IMR-90 (cell line): ENCODE measurements at regions not wholly inside any gene's neighbourhood (a gene's known extent, or its start where the extent isn't known, plus 50 kb on each side); places are given as distances from the start of the nearest gene placed in this dataset.

ENCODE experiments used
- ATAC-seq: fragments of 200-7000 bp; cut with Tn5 transposase; 2 replicates; pipeline ENCODE4 v1.9.1; 2020; ENCODE audit warnings: low read depth, mild to moderate bottlenecking, moderate library complexity
- BruUV-seq: library from RNA; stranded (reverse); fragments of 400-500 nt; replicated peaks from 2 replicates; lab custom pipeline; 2021; lab: Mats Ljungman, UMichigan
- CTCF ChIA-PET: fragments of 300-600 bp; formaldehyde crosslinking; extraction: SDS; loops from one replicate; lab custom pipeline; 2021; ENCODE audit warnings: antibody characterized with exemption; lab: Yijun Ruan, JAX
- POLR2A ChIA-PET: fragments of 300-600 bp; sonication (Branson Sonifier 250); formaldehyde crosslinking; loops from one replicate; lab custom pipeline; 2022; ENCODE audit warnings: antibody characterized with exemption; ENCODE audit not compliant: unreplicated experiment; lab: Charles Lee
- DNase-seq: peaks from one replicate; pipeline ENCODE4 v3.0.0; 2013
- H2AFZ ChIP-seq: replicated peaks from 2 replicates; pipeline ENCODE3; 2013; ENCODE audit warnings: low read length, mild to moderate bottlenecking; ENCODE audit not compliant: poor library complexity
- H2AK5ac ChIP-seq: 2 replicates; pipeline ENCODE4 v1.6.1; 2013; ENCODE audit warnings: low read depth, low read length, inconsistent platforms
- H2AK9ac ChIP-seq: replicated peaks from 2 replicates; pipeline ENCODE3; 2013; ENCODE audit warnings: mild to moderate bottlenecking, low read depth, low read length, moderate library complexity; ENCODE audit not compliant: poor library complexity
- H2BK120ac ChIP-seq: 2 replicates; pipeline ENCODE4 v1.6.1; 2013; ENCODE audit warnings: low read depth, low read length, inconsistent platforms
- H2BK15ac ChIP-seq: 3 replicates; pipeline ENCODE4 v1.6.1; 2013; ENCODE audit warnings: low read depth, low read length, inconsistent platforms
- H2BK20ac ChIP-seq: 2 replicates; pipeline ENCODE4 v1.6.1; 2013; ENCODE audit warnings: low read depth, mild to moderate bottlenecking, inconsistent platforms, low read length, moderate library complexity
- H2BK5ac ChIP-seq: 2 replicates; pipeline ENCODE4 v1.6.1; 2013; ENCODE audit warnings: mild to moderate bottlenecking, low read depth, low read length, inconsistent platforms; ENCODE audit not compliant: poor library complexity, severe bottlenecking
- H3K14ac ChIP-seq: replicated peaks from 2 replicates; pipeline ENCODE4 v1.6.1; 2013; ENCODE audit warnings: low read depth, low read length, inconsistent platforms
- H3K18ac ChIP-seq: 2 replicates; pipeline ENCODE4 v1.6.1; 2013; ENCODE audit warnings: low read depth, low read length, control low read depth
- H3K23ac ChIP-seq: 2 replicates; pipeline ENCODE4 v1.6.1; 2013; ENCODE audit warnings: low read depth, low read length, inconsistent platforms
- H3K27ac ChIP-seq: 2 replicates; pipeline ENCODE4 v1.5.1; 2013; ENCODE audit warnings: mild to moderate bottlenecking, control low read depth, low read length; ENCODE audit not compliant: insufficient read depth
- H3K27me3 ChIP-seq: 2 replicates; pipeline ENCODE4 v1.6.1; 2013; ENCODE audit warnings: low read length; ENCODE audit not compliant: control insufficient read depth, insufficient read depth
- H3K36me3 ChIP-seq: 2 replicates; pipeline ENCODE4 v1.6.1; 2013; ENCODE audit warnings: low read length, mixed read lengths; ENCODE audit not compliant: control insufficient read depth, insufficient read depth
- H3K4ac ChIP-seq: 2 replicates; pipeline ENCODE4 v1.6.1; 2013; ENCODE audit warnings: low read depth, low read length, inconsistent platforms
- H3K4me1 ChIP-seq: 2 replicates; pipeline ENCODE4 v1.6.1; 2013; ENCODE audit warnings: low read length, mixed read lengths; ENCODE audit not compliant: control insufficient read depth, insufficient read depth
- H3K4me2 ChIP-seq: 2 replicates; pipeline ENCODE4 v1.6.1; 2013; ENCODE audit warnings: low read depth, mild to moderate bottlenecking, control low read depth, low read length, moderate library complexity
- H3K4me3 ChIP-seq: 2 replicates; pipeline ENCODE4 v1.5.1; 2013; ENCODE audit warnings: low read depth, mild to moderate bottlenecking, control low read depth, low read length, moderate library complexity; ENCODE audit not compliant: insufficient read depth
- H3K56ac ChIP-seq: 2 replicates; pipeline ENCODE4 v1.6.1; 2013; ENCODE audit warnings: low read length, inconsistent platforms; ENCODE audit not compliant: insufficient read depth; ENCODE audit errors: extremely low read depth
- H3K79me1 ChIP-seq, 2 experiments: 2 replicates each; pipeline ENCODE4 v1.6.1; 2013; ENCODE audit warnings: low read length in 2 of 2, inconsistent platforms in 1 of 2, low read depth in 1 of 2
- H3K9ac ChIP-seq: 2 replicates; pipeline ENCODE4 v1.6.1; 2013; ENCODE audit warnings: low read depth, low read length, control low read depth
- H3K9me1 ChIP-seq: 2 replicates; pipeline ENCODE4 v1.6.1; 2013; ENCODE audit warnings: low read length, inconsistent platforms; ENCODE audit not compliant: insufficient read depth
- H3K9me3 ChIP-seq: 2 replicates; pipeline ENCODE4 v1.6.1; 2013; ENCODE audit warnings: low read length; ENCODE audit not compliant: control insufficient read depth, insufficient read depth
- H4K20me1 ChIP-seq: 2 replicates; pipeline ENCODE4 v1.6.1; 2013; ENCODE audit warnings: low read length, inconsistent platforms; ENCODE audit not compliant: insufficient read depth
- H4K5ac ChIP-seq: 2 replicates; pipeline ENCODE4 v1.6.1; 2013; ENCODE audit warnings: mild to moderate bottlenecking, low read depth, low read length, control low read depth
- H4K8ac ChIP-seq, 2 experiments: 2 replicates each; pipeline ENCODE4 v1.6.1; 2013; ENCODE audit warnings: low read depth in 2 of 2, low read length in 2 of 2, control low read depth in 1 of 2, inconsistent platforms in 1 of 2
- H4K91ac ChIP-seq: 2 replicates; pipeline ENCODE4 v1.6.1; 2013; ENCODE audit warnings: low read depth, low read length, inconsistent platforms; ENCODE audit not compliant: insufficient read depth
- BHLHE40 ChIP-seq: fragments of 150-350 bp; IDR thresholded peaks from 2 replicates; pipeline ENCODE4 v1.6.1; 2016; ENCODE audit warnings: mild to moderate bottlenecking, low read depth, low read length
- CEBPB ChIP-seq: IDR thresholded peaks from 2 replicates; pipeline ENCODE4 v1.6.1; 2012; ENCODE audit warnings: low read depth, low read length, improper control_type of control experiment
- ELK1 ChIP-seq: fragments of 150-350 bp; IDR thresholded peaks from 2 replicates; pipeline ENCODE4 v1.6.1; 2016; ENCODE audit warnings: low read depth, mild to moderate bottlenecking, low read length, moderate library complexity, borderline replicate concordance
- FOS ChIP-seq: fragments of 150-350 bp; IDR thresholded peaks from 2 replicates; pipeline ENCODE4 v1.6.1; 2016; ENCODE audit warnings: low read depth, low read length
- MAFK ChIP-seq: IDR thresholded peaks from 2 replicates; pipeline ENCODE4 v1.6.1; 2012; ENCODE audit warnings: low read depth, low read length, improper control_type of control experiment
- MXI1 ChIP-seq: IDR thresholded peaks from 2 replicates; pipeline ENCODE4 v1.6.1; 2012; ENCODE audit warnings: low read depth, mild to moderate bottlenecking, low read length, moderate library complexity, borderline replicate concordance
- NFE2L2 ChIP-seq: fragments of 150-350 bp; IDR thresholded peaks from 2 replicates; pipeline ENCODE4 v1.6.1; 2016; ENCODE audit warnings: low read depth, mild to moderate bottlenecking, low read length
- POLR2A ChIP-seq: IDR thresholded peaks from 2 replicates; pipeline ENCODE4 v1.6.1; 2012; ENCODE audit warnings: mild to moderate bottlenecking, low read depth, low read length
- RAD21 ChIP-seq: IDR thresholded peaks from 2 replicates; pipeline ENCODE4 v1.6.1; 2012; ENCODE audit warnings: low read length, improper control_type of control experiment
- RFX5 ChIP-seq: IDR thresholded peaks from 2 replicates; pipeline ENCODE4 v1.8.0; 2012; ENCODE audit warnings: low read depth, mild to moderate bottlenecking, low read length, moderate library complexity
- SMC3 ChIP-seq: fragments of 150-350 bp; IDR thresholded peaks from 2 replicates; pipeline ENCODE4 v1.6.1; 2016; ENCODE audit warnings: low read depth, mild to moderate bottlenecking, antibody characterized with exemption, low read length, moderate library complexity
- WGBS, 2 experiments: methylation state at CpG; one replicate each; pipeline versions ENCODE4 v1.1.5 to v1.1.7; 2013; ENCODE audit warnings: missing lambda C conversion rate in 2 of 2; ENCODE audit not compliant: insufficient read length in 1 of 2; ENCODE audit errors: extremely low coverage in 2 of 2; 5-methylcytosine and 5-hydroxymethylcytosine counted together
- dilution Hi-C: fragments of 300-500 bp; cut with HindIII; formaldehyde crosslinking; loops from one replicate; pipeline ENCODE4 v1.14.3; 2018; ENCODE audit warnings: low sequenced_read_pairs; ENCODE audit not compliant: unreplicated experiment
- in situ Hi-C: fragments of 300-500 bp; cut with MboI; formaldehyde crosslinking; loops from 3 replicates; pipeline ENCODE4 v1.14.3; 2019; ENCODE audit warnings: low sequenced_read_pairs, inconsistent platforms, mixed read lengths
- intact Hi-C: fragments of 100-400 bp; cut with micrococcal nuclease; formaldehyde crosslinking; loops from 2 replicates; pipeline ENCODE4 v1.10.0; 2022

GRCh38 chr4:160142579-160142978, 1039.7 kb downstream of the RAPGEF2 start:
- no peak overlapping the region for H2AFZ ChIP-seq
- in situ Hi-C loops (no loop called here), dilution Hi-C loops (no loop called here), intact Hi-C loops (no loop called here)
- BruUV-seq: no TSS peak
- H3K36me3 ChIP-seq: no peaks in the 10 kb centered on the region
- no peak overlapping the region for H2AK9ac ChIP-seq
- H3K27ac ChIP-seq: no peak overlapping the region
- ChIA-PET POLR2A (no interaction called here), CTCF (no interaction called here)
- no peak overlapping the region for H2BK15ac ChIP-seq
- H3K18ac ChIP-seq: no peak overlapping the region
- peaks cover 3% of the 10 kb centered on the region; the same call in 1 of the 2 replicates for H3K9me3 ChIP-seq
- no peaks in the 10 kb centered on the region for H4K20me1 ChIP-seq
- H4K5ac ChIP-seq: no peak overlapping the region
- H3K27me3 ChIP-seq: no peaks in the 10 kb centered on the region
- H2AK5ac ChIP-seq: no peak overlapping the region
- H3K4ac ChIP-seq: no peak overlapping the region
- no peak overlapping the region for H3K14ac ChIP-seq
- H3K56ac ChIP-seq: no peak overlapping the region
- H3K9me1 ChIP-seq: no peaks in the 10 kb centered on the region
- DNase-seq (no peak), ATAC-seq (no peak)
- no peak for TF ChIP-seq RFX5
- no peak for TF ChIP-seq POLR2A
- TF ChIP-seq CEBPB: no peak
- no peak for TF ChIP-seq MAFK
- no peak for TF ChIP-seq RAD21
- TF ChIP-seq NFE2L2: no peak
- no peak for TF ChIP-seq BHLHE40
- no peak for TF ChIP-seq FOS
- no peak for TF ChIP-seq MXI1
- no peak for TF ChIP-seq SMC3
- TF ChIP-seq ELK1: no peak
- no peak overlapping the region for H2BK120ac ChIP-seq
- WGBS, 2 experiments: no CpG with 5 or more reads among the region's 2 CpGs
- H4K91ac ChIP-seq: no peak overlapping the region
- no peaks in the 10 kb centered on the region for H3K4me1 ChIP-seq
- no peak overlapping the region for H3K4me3 ChIP-seq
- H2BK5ac ChIP-seq: no peak overlapping the region
- H3K4me2 ChIP-seq: no peak overlapping the region
- no peaks in the 10 kb centered on the region for H3K79me1 ChIP-seq
- no peak overlapping the region for H4K8ac ChIP-seq
- H2BK20ac ChIP-seq: no peak overlapping the region
- no peak overlapping the region for H3K23ac ChIP-seq
- H3K9ac ChIP-seq: no peak overlapping the region
